ENCODE measurements at regions not wholly inside any gene's neighbourhood (a gene's known extent, or its start where the extent isn't known, plus 50 kb on each side); places are given as distances from the start of the nearest gene placed in this dataset.

- TF ChIP-seq POLR2AphosphoS5 (IDR thresholded peaks at IDR 0.05; ENCODE audit: low read depth) = no peak
- TF ChIP-seq ZNF331 (CRISPR knock-in tag; IDR thresholded peaks at IDR 0.05; ENCODE audit: low read depth) = no peak
- no peak for TF ChIP-seq ZNF114 (CRISPR knock-in tag; IDR thresholded peaks at IDR 0.05)
- TF ChIP-seq ETS1 (IDR thresholded peaks at IDR 0.05) = no peak
- no peak for TF ChIP-seq REST (IDR thresholded peaks at IDR 0.05; ENCODE audit: unreplicated experiment)
- no peak for TF ChIP-seq EZH2 (IDR thresholded peaks at IDR 0.05; ENCODE audit: low read depth, unreplicated experiment)
- no peak overlapping the region for H3K4me3 Mint-ChIP-seq
- H3F3A ChIP-seq (replicated peaks; ENCODE audit: low read depth) = no peaks in the 10 kb centered on the region
- no peaks in the 10 kb centered on the region for H3K79me2 ChIP-seq (replicated peaks; ENCODE audit: insufficient read depth)
- ATAC-seq = no peak
- no peaks in the 10 kb centered on the region for H3K4me1 ChIP-seq (ENCODE audit: insufficient read depth)
- peaks cover 15% of the 10 kb centered on the region for H3K36me3 ChIP-seq (ENCODE audit: insufficient read depth)
- no peak overlapping the region for H3K27ac Mint-ChIP-seq
- peaks cover 23% of the 10 kb centered on the region for H3K9me3 Mint-ChIP-seq
- H3K36me3 Mint-ChIP-seq (ENCODE audit: low read depth) = peaks cover 20% of the 10 kb centered on the region
- no peaks in the 10 kb centered on the region for H3K27me3 Mint-ChIP-seq (ENCODE audit: insufficient read depth, low read depth, poor library complexity)
- H3K9me2 ChIP-seq (ENCODE audit: insufficient read depth) = peaks cover 6% of the 10 kb centered on the region; the same call in 1 of the 2 replicates
- no peaks in the 10 kb centered on the region for H4K20me1 ChIP-seq (replicated peaks; ENCODE audit: insufficient read depth)
- no peaks in the 10 kb centered on the region for H3K27me3 ChIP-seq (ENCODE audit: insufficient read depth)
- H3K4me2 ChIP-seq = no peak overlapping the region
- no peak overlapping the region for H2AFZ ChIP-seq
- no peak overlapping the region for H3K27ac ChIP-seq (ENCODE audit: low read depth)
- H3K4me3 ChIP-seq = no peak overlapping the region
- DNase-seq (ENCODE audit: low spot score) = no peak
- peaks cover 4% of the 10 kb centered on the region for H3K4me1 Mint-ChIP-seq
Measured at GRCh38 chr12:47553266-47553665, 152.6 kb downstream of the RPAP3 start.

- Mint-ChIP-seq H3K9me3 (peaks cover 23% of the 10 kb centered on the region), H3K4me3 (no peak overlapping the region), H3K4me1 (peaks cover 4% of the 10 kb centered on the region), H3K36me3 (ENCODE audit: low read depth) (peaks cover 20% of the 10 kb centered on the region), H3K27me3 (ENCODE audit: insufficient read depth, low read depth, poor library complexity) (no peaks in the 10 kb centered on the region), H3K27ac (no peak overlapping the region)
- Histone ChIP-seq H3K9me2 (ENCODE audit: insufficient read depth) (peaks cover 4% of the 10 kb centered on the region; the same call in 1 of the 2 replicates), H3K4me1 (ENCODE audit: insufficient read depth) (no peaks in the 10 kb centered on the region), H2AFZ (0 out of 2 replicates have a peak overlapping the region, but pooled peaks have one; percentile 23), H3K4me3 (no peak overlapping the region), H3K4me2 (no peak overlapping the region), H3K36me3 (ENCODE audit: insufficient read depth) (peaks cover 15% of the 10 kb centered on the region), H3K79me2 (replicated peaks; ENCODE audit: insufficient read depth) (no peaks in the 10 kb centered on the region), H3K27ac (ENCODE audit: low read depth) (no peak overlapping the region), H3K27me3 (ENCODE audit: insufficient read depth) (no peaks in the 10 kb centered on the region), H4K20me1 (replicated peaks; ENCODE audit: insufficient read depth) (no peaks in the 10 kb centered on the region), H3F3A (replicated peaks; ENCODE audit: low read depth) (no peaks in the 10 kb centered on the region)
- ATAC-seq (no peak), DNase-seq (ENCODE audit: low spot score) (no peak)
- no peak for TF ChIP-seq ZNF114 (CRISPR knock-in tag; IDR thresholded peaks at IDR 0.05)
- TF ChIP-seq EZH2 (IDR thresholded peaks at IDR 0.05; ENCODE audit: low read depth, unreplicated experiment) = no peak
- TF ChIP-seq ETS1 (IDR thresholded peaks at IDR 0.05) = no peak
- TF ChIP-seq, protein P1, sequence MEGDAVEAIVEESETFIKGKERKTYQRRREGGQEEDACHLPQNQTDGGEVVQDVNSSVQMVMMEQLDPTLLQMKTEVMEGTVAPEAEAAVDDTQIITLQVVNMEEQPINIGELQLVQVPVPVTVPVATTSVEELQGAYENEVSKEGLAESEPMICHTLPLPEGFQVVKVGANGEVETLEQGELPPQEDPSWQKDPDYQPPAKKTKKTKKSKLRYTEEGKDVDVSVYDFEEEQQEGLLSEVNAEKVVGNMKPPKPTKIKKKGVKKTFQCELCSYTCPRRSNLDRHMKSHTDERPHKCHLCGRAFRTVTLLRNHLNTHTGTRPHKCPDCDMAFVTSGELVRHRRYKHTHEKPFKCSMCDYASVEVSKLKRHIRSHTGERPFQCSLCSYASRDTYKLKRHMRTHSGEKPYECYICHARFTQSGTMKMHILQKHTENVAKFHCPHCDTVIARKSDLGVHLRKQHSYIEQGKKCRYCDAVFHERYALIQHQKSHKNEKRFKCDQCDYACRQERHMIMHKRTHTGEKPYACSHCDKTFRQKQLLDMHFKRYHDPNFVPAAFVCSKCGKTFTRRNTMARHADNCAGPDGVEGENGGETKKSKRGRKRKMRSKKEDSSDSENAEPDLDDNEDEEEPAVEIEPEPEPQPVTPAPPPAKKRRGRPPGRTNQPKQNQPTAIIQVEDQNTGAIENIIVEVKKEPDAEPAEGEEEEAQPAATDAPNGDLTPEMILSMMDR (conservative IDR thresholded peaks at IDR 0.05; ENCODE audit: low read depth in 2 of 2) = no peak
- no peak for TF ChIP-seq EZH2phosphoT487 (IDR thresholded peaks at IDR 0.05; ENCODE audit: unreplicated experiment)
- TF ChIP-seq POLR2AphosphoS5 (IDR thresholded peaks at IDR 0.05; ENCODE audit: low read depth) = no peak
- no peak for TF ChIP-seq JUNB (IDR thresholded peaks at IDR 0.05; ENCODE audit: unreplicated experiment)
- TF ChIP-seq ZNF331 (CRISPR knock-in tag; IDR thresholded peaks at IDR 0.05; ENCODE audit: low read depth) = no peak
- TF ChIP-seq REST (IDR thresholded peaks at IDR 0.05; ENCODE audit: unreplicated experiment) = no peak
Measured at GRCh38 chr12:47551426-47551851, 154.4 kb downstream of the RPAP3 start.

Data from GM23338 (cell line).